Panc1 (cell line): ENCODE measurements at regions not wholly inside any gene's neighbourhood (a gene's known extent, or its start where the extent isn't known, plus 50 kb on each side); places are given as distances from the start of the nearest gene placed in this dataset.

Experiments used
- SIN3A ChIP-seq: IDR thresholded peaks from 2 replicates; pipeline ENCODE4 v1.6.1; 2012; ENCODE audit warnings: low read depth, mild to moderate bottlenecking, low read length, moderate library complexity, borderline replicate concordance; ENCODE audit not compliant: insufficient read depth
- TF ChIP-seq, protein P1 (sequence below): fragments of 450-650 bp; IDR thresholded peaks from 2 replicates; pipeline ENCODE4 v1.5.1; 2017; ENCODE audit warnings: mild to moderate bottlenecking

DNA sequence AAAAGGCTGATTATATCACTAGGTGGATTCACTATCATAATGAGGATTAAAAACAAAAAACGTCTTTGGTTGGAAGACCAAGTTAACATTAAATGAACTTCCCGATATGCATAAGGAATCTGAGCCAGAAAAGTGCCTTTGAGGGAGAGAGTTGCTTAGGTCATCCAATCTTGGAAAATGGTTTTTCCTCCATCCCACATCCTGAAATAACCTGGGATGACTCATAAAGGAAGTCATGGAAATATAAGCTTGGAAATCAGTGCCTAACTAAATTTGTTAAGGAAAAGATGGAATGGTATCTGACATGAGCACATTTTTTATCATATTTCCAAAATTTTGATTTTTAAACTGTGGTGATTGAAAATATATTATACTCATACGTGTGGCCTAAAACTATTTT lies 66.0 kb downstream of the KBTBD8 start:
- TF ChIP-seq, protein P1, sequence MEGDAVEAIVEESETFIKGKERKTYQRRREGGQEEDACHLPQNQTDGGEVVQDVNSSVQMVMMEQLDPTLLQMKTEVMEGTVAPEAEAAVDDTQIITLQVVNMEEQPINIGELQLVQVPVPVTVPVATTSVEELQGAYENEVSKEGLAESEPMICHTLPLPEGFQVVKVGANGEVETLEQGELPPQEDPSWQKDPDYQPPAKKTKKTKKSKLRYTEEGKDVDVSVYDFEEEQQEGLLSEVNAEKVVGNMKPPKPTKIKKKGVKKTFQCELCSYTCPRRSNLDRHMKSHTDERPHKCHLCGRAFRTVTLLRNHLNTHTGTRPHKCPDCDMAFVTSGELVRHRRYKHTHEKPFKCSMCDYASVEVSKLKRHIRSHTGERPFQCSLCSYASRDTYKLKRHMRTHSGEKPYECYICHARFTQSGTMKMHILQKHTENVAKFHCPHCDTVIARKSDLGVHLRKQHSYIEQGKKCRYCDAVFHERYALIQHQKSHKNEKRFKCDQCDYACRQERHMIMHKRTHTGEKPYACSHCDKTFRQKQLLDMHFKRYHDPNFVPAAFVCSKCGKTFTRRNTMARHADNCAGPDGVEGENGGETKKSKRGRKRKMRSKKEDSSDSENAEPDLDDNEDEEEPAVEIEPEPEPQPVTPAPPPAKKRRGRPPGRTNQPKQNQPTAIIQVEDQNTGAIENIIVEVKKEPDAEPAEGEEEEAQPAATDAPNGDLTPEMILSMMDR = no peak
- TF ChIP-seq SIN3A = no peak
